ENCODE measurements at regions not wholly inside any gene's neighbourhood (a gene's known extent, or its start where the extent isn't known, plus 50 kb on each side); places are given as distances from the start of the nearest gene placed in this dataset.

DNA sequence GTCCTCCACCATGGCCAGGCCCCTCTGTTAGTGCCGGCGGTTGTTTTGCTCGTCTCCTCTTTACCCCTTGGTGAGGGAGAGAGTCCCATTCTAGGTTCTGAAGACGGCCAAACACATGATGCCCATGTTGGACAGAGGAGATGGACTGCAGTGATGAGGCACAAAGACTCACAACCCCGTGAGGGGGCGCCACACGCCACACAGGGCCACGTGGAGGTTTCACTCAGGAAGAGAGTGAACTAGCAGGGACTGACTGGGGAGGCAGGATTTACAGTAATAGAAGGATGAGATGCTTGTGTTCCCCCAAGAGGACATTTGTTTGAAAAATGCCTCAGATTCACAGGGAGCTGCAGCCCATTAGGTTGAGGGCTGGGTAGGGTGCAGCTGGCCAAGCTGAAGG, 655.3 kb upstream of the FRG1 start:
- Histone ChIP-seq H3K27me3 (ENCODE audit: control insufficient read depth in 3 of 3, insufficient read depth in 3 of 3, low read depth in 1 of 3, low read length in 3 of 3) (no peaks in the 10 kb centered on the region), H3K4me2 (ENCODE audit: insufficient read depth, low read length, poor library complexity, severe bottlenecking) (no peak overlapping the region), H2BK5ac (ENCODE audit: low read length) (no peak overlapping the region), H3K4me1 (ENCODE audit: control insufficient read depth in 2 of 2, insufficient read depth in 1 of 2, low read depth in 1 of 2, low read length in 2 of 2) (no peaks in the 10 kb centered on the region), H2AFZ (ENCODE audit: low read length) (no peak overlapping the region), H3K18ac (ENCODE audit: low read length) (peak overlapping the region; percentile 18), H2BK12ac (ENCODE audit: low read length) (no peak overlapping the region), H2BK15ac (ENCODE audit: low read length) (no peak overlapping the region), H4K8ac (ENCODE audit: low read depth, low read length) (no peak overlapping the region), H3K4me3 (ENCODE audit: low read length in 2 of 2) (no peak overlapping the region), H2AK5ac (ENCODE audit: low read depth, low read length) (no peak overlapping the region), H3K9ac (ENCODE audit: low read depth, low read length, poor library complexity) (no peak overlapping the region), H2BK120ac (ENCODE audit: low read depth, low read length) (no peak overlapping the region), H3K9me3 (replicated peaks in 1 of 2; ENCODE audit: control insufficient read depth in 2 of 2, insufficient read depth in 1 of 2, low read depth in 1 of 2, low read length in 2 of 2) (no peaks in the 10 kb centered on the region), H3K27ac (replicated peaks; ENCODE audit: low read length) (no peak overlapping the region), H3K23ac (ENCODE audit: low read depth, low read length, poor library complexity) (no peak overlapping the region), H4K91ac (ENCODE audit: low read depth, low read length, poor library complexity) (no peak overlapping the region), H3K36me3 (replicated peaks in 1 of 2; ENCODE audit: control insufficient read depth in 2 of 2, insufficient read depth in 2 of 2, low read length in 2 of 2) (no peaks in the 10 kb centered on the region), H3K79me1 (ENCODE audit: low read depth, low read length) (no peaks in the 10 kb centered on the region), H3K14ac (ENCODE audit: low read length) (no peak overlapping the region), H3K4ac (ENCODE audit: low read length) (no peak overlapping the region)
- no CpG with 5 or more reads among the region's 8 CpGs for WGBS, 2 donors (ENCODE audit: extremely low coverage in 2 of 2, insufficient read length in 2 of 2, insufficient replicate concordance in 1 of 2)
- no peak for DNase-seq (ENCODE audit: low spot score)

DNA sequence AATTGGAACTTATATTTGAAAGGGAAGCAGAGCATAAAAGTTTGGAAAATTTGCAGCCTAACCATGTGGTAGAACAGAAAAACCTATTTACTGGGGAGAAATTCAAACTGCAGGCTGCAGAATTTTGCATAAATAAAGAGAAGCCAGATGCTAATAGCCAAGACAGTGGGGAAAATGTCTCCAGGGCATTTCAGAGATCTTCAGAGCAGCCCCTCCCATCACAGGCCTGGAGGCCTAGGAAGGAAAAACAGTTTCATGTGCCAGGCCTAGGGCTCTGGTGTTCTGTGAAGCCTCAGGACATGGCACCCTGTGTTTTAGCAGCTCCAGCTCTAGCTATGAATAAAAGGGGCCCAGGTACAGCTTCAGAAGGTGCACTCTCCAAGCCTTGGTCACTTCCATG, 648.7 kb upstream of the FRG1 start:
- Histone ChIP-seq H2BK120ac (ENCODE audit: low read depth, low read length) (no peak overlapping the region), H3K4me1 (ENCODE audit: control insufficient read depth in 2 of 2, insufficient read depth in 1 of 2, low read depth in 1 of 2, low read length in 2 of 2) (no peaks in the 10 kb centered on the region), H2AFZ (ENCODE audit: low read length) (no peak overlapping the region), H3K4ac (ENCODE audit: low read length) (no peak overlapping the region), H3K4me3 (ENCODE audit: low read length in 2 of 2) (no peak overlapping the region), H3K9ac (ENCODE audit: low read depth, low read length, poor library complexity) (no peak overlapping the region), H3K14ac (ENCODE audit: low read length) (no peak overlapping the region), H3K27me3 (ENCODE audit: control insufficient read depth in 3 of 3, insufficient read depth in 3 of 3, low read depth in 1 of 3, low read length in 3 of 3) (no peaks in the 10 kb centered on the region), H3K9me3 (replicated peaks in 1 of 2; ENCODE audit: control insufficient read depth in 2 of 2, insufficient read depth in 1 of 2, low read depth in 1 of 2, low read length in 2 of 2) (no peaks in the 10 kb centered on the region), H2BK15ac (ENCODE audit: low read length) (no peak overlapping the region), H3K36me3 (replicated peaks in 1 of 2; ENCODE audit: control insufficient read depth in 2 of 2, insufficient read depth in 2 of 2, low read length in 2 of 2) (no peaks in the 10 kb centered on the region), H4K91ac (ENCODE audit: low read depth, low read length, poor library complexity) (no peak overlapping the region), H3K4me2 (ENCODE audit: insufficient read depth, low read length, poor library complexity, severe bottlenecking) (no peak overlapping the region), H2BK5ac (ENCODE audit: low read length) (no peak overlapping the region), H4K8ac (ENCODE audit: low read depth, low read length) (no peak overlapping the region), H2BK12ac (ENCODE audit: low read length) (no peak overlapping the region), H3K79me1 (ENCODE audit: low read depth, low read length) (no peaks in the 10 kb centered on the region), H3K23ac (ENCODE audit: low read depth, low read length, poor library complexity) (no peak overlapping the region), H2AK5ac (ENCODE audit: low read depth, low read length) (no peak overlapping the region), H3K27ac (replicated peaks; ENCODE audit: low read length) (no peak overlapping the region), H3K18ac (ENCODE audit: low read length) (no peak overlapping the region)
- no peak for DNase-seq (ENCODE audit: low spot score)

DNA sequence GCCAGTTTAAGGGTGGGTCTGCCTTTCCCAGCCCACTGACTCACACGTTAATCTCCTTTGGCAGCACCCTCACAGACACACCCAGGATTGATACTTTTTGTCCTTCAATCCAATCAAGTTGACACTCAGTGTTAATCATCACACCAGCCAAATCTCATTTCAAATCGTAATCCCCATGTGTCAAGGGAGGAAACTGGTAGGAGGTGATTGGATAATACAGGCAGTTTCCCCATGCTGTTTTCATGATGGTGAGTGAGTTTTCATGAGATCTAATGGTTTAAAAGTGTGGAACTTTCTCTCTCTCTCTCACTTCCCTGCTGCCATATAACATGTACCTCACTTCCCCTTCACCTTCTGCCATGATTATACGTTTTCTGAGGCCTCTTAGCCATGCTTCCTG, 647.2 kb upstream of the FRG1 start:
- H3K4me3 ChIP-seq (ENCODE audit: low read length in 2 of 2), result no peak overlapping the region
- DNase-seq (ENCODE audit: low spot score), result no peak
- WGBS, 2 donors (ENCODE audit: extremely low coverage in 2 of 2, insufficient read length in 2 of 2, insufficient replicate concordance in 1 of 2), result no CpG with 5 or more reads among the region's 3 CpGs
- H2AFZ ChIP-seq (ENCODE audit: low read length), result no peak overlapping the region
- no peak overlapping the region for H3K23ac ChIP-seq (ENCODE audit: low read depth, low read length, poor library complexity)
- H3K14ac ChIP-seq (ENCODE audit: low read length), result no peak overlapping the region
- no peak overlapping the region for H3K4me2 ChIP-seq (ENCODE audit: insufficient read depth, low read length, poor library complexity, severe bottlenecking)
- no peaks in the 10 kb centered on the region for H3K79me1 ChIP-seq (ENCODE audit: low read depth, low read length)
- H2BK12ac ChIP-seq (ENCODE audit: low read length), result no peak overlapping the region
- no peaks in the 10 kb centered on the region for H3K27me3 ChIP-seq (ENCODE audit: control insufficient read depth in 3 of 3, insufficient read depth in 3 of 3, low read depth in 1 of 3, low read length in 3 of 3)
- no peak overlapping the region for H2AK5ac ChIP-seq (ENCODE audit: low read depth, low read length)
- no peak overlapping the region for H4K91ac ChIP-seq (ENCODE audit: low read depth, low read length, poor library complexity)
- H2BK120ac ChIP-seq (ENCODE audit: low read depth, low read length), result no peak overlapping the region
- no peaks in the 10 kb centered on the region for H3K36me3 ChIP-seq (replicated peaks in 1 of 2; ENCODE audit: control insufficient read depth in 2 of 2, insufficient read depth in 2 of 2, low read length in 2 of 2)
- H3K9me3 ChIP-seq (replicated peaks in 1 of 2; ENCODE audit: control insufficient read depth in 2 of 2, insufficient read depth in 1 of 2, low read depth in 1 of 2, low read length in 2 of 2), result no peaks in the 10 kb centered on the region
- H3K4ac ChIP-seq (ENCODE audit: low read length), result no peak overlapping the region
- H2BK5ac ChIP-seq (ENCODE audit: low read length), result no peak overlapping the region
- no peak overlapping the region for H3K27ac ChIP-seq (replicated peaks; ENCODE audit: low read length)
- H3K18ac ChIP-seq (ENCODE audit: low read length), result no peak overlapping the region
- no peak overlapping the region for H3K9ac ChIP-seq (ENCODE audit: low read depth, low read length, poor library complexity)
- no peak overlapping the region for H2BK15ac ChIP-seq (ENCODE audit: low read length)
- H4K8ac ChIP-seq (ENCODE audit: low read depth, low read length), result no peak overlapping the region
- H3K4me1 ChIP-seq (ENCODE audit: control insufficient read depth in 2 of 2, insufficient read depth in 1 of 2, low read depth in 1 of 2, low read length in 2 of 2), result no peaks in the 10 kb centered on the region

DNA sequence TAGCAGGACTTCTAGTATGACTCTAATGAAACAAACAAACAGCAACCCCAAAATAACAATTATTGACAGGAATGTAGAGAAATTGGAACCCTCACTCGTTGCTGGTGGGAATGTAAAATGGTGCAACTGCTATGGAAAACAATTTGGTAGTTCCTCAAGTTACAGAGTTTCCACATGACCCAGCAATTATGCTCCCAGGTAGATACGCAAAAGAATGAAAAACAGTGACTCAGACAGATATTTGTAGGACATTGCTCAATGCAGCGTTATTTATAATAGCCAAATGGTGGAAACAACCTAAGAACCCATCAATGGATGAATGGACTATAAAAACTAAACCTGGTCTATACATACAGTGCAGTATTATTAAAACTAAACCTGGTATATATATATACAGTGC, 646.1 kb upstream of the FRG1 start:
- Histone ChIP-seq H3K27me3 (ENCODE audit: control insufficient read depth in 3 of 3, insufficient read depth in 3 of 3, low read depth in 1 of 3, low read length in 3 of 3) (no peaks in the 10 kb centered on the region), H3K9ac (ENCODE audit: low read depth, low read length, poor library complexity) (no peak overlapping the region), H2AK5ac (ENCODE audit: low read depth, low read length) (no peak overlapping the region), H3K79me1 (ENCODE audit: low read depth, low read length) (no peaks in the 10 kb centered on the region), H4K91ac (ENCODE audit: low read depth, low read length, poor library complexity) (no peak overlapping the region), H3K36me3 (replicated peaks in 1 of 2; ENCODE audit: control insufficient read depth in 2 of 2, insufficient read depth in 2 of 2, low read length in 2 of 2) (no peaks in the 10 kb centered on the region), H3K18ac (ENCODE audit: low read length) (no peak overlapping the region), H4K8ac (ENCODE audit: low read depth, low read length) (no peak overlapping the region), H3K4me2 (ENCODE audit: insufficient read depth, low read length, poor library complexity, severe bottlenecking) (no peak overlapping the region), H2BK15ac (ENCODE audit: low read length) (no peak overlapping the region), H3K4ac (ENCODE audit: low read length) (no peak overlapping the region), H2BK120ac (ENCODE audit: low read depth, low read length) (no peak overlapping the region), H3K4me1 (ENCODE audit: control insufficient read depth in 2 of 2, insufficient read depth in 1 of 2, low read depth in 1 of 2, low read length in 2 of 2) (no peaks in the 10 kb centered on the region), H3K14ac (ENCODE audit: low read length) (no peak overlapping the region), H2BK12ac (ENCODE audit: low read length) (no peak overlapping the region), H2BK5ac (ENCODE audit: low read length) (no peak overlapping the region), H3K4me3 (ENCODE audit: low read length in 2 of 2) (no peak overlapping the region), H2AFZ (ENCODE audit: low read length) (no peak overlapping the region), H3K9me3 (replicated peaks in 1 of 2; ENCODE audit: control insufficient read depth in 2 of 2, insufficient read depth in 1 of 2, low read depth in 1 of 2, low read length in 2 of 2) (peaks cover 0 to 1% of the 10 kb centered on the region in 2 donors), H3K23ac (ENCODE audit: low read depth, low read length, poor library complexity) (no peak overlapping the region), H3K27ac (replicated peaks; ENCODE audit: low read length) (no peak overlapping the region)
- no peak for DNase-seq (ENCODE audit: low spot score)
- no CpG with 5 or more reads among the region's 3 CpGs for WGBS, 2 donors (ENCODE audit: extremely low coverage in 2 of 2, insufficient read length in 2 of 2, insufficient replicate concordance in 1 of 2)

Measured in neuronal stem cell (in vitro differentiated cells).